ENCODE measurements at regions not wholly inside any gene's neighbourhood (a gene's known extent, or its start where the extent isn't known, plus 50 kb on each side); places are given as distances from the start of the nearest gene placed in this dataset.
A peak's percentile ranks its signal among the peaks of the same experiment; 100 is the strongest.

GRCh38 chrX:147699061-147699460 is 212.7 kb upstream of the FMR1 start:
- no peak for DNase-seq (ENCODE audit: low spot score)

- no peak for DNase-seq (ENCODE audit: low spot score)
Measured at GRCh38 chrX:147710301-147710700, 201.4 kb upstream of the FMR1 start.

- no peak for DNase-seq (ENCODE audit: low spot score)
Measured at GRCh38 chrX:147733369-147733768, 178.3 kb upstream of the FMR1 start.

GRCh38 chrX:147735364-147735763 is 176.4 kb upstream of the FMR1 start:
- no peak for DNase-seq (ENCODE audit: low spot score)

- DNase-seq (ENCODE audit: low spot score): no peak
Measured at GRCh38 chrX:147736045-147736444, 175.7 kb upstream of the FMR1 start.

- peak; percentile 0 for DNase-seq (ENCODE audit: low spot score)
Measured at GRCh38 chrX:147737690-147738089, 174.0 kb upstream of the FMR1 start.

GRCh38 chrX:147738265-147738664 is 173.5 kb upstream of the FMR1 start:
- no peak for DNase-seq (ENCODE audit: low spot score)

- DNase-seq (ENCODE audit: low spot score): no peak
Measured at GRCh38 chrX:147739196-147739595, 172.5 kb upstream of the FMR1 start.

GRCh38 chrX:147741776-147742175 is 169.9 kb upstream of the FMR1 start:
- no peak for DNase-seq (ENCODE audit: low spot score)

- no peak for DNase-seq (ENCODE audit: low spot score)
Measured at GRCh38 chrX:147749308-147749707, 162.4 kb upstream of the FMR1 start.

GRCh38 chrX:147757750-147758149 is 154.0 kb upstream of the FMR1 start:
- no peak for DNase-seq (ENCODE audit: low spot score)

GRCh38 chrX:147763131-147763530 is 148.6 kb upstream of the FMR1 start:
- DNase-seq (ENCODE audit: low spot score): peak; percentile 11

- DNase-seq (ENCODE audit: low spot score): no peak
Measured at GRCh38 chrX:147764868-147765267, 146.9 kb upstream of the FMR1 start.

GRCh38 chrX:147770858-147771257 is 140.9 kb upstream of the FMR1 start:
- no peak for DNase-seq (ENCODE audit: low spot score)

- DNase-seq (ENCODE audit: low spot score): no peak
Measured at GRCh38 chrX:147776988-147777387, 134.7 kb upstream of the FMR1 start.

- no peak for DNase-seq (ENCODE audit: low spot score)
Measured at GRCh38 chrX:147779173-147779572, 132.5 kb upstream of the FMR1 start.

- no peak for DNase-seq (ENCODE audit: low spot score)
Measured at GRCh38 chrX:147781844-147782243, 129.9 kb upstream of the FMR1 start.

- no peak for DNase-seq (ENCODE audit: low spot score)
Measured at GRCh38 chrX:147788641-147789350, 122.9 kb upstream of the FMR1 start.

GRCh38 chrX:147800663-147801062 is 111.1 kb upstream of the FMR1 start:
- no peak for DNase-seq (ENCODE audit: low spot score)

- peak; percentile 0 for DNase-seq (ENCODE audit: low spot score)
Measured at GRCh38 chrX:147803948-147804347, 107.8 kb upstream of the FMR1 start.

GRCh38 chrX:147811803-147812202 is 99.9 kb upstream of the FMR1 start:
- DNase-seq (ENCODE audit: low spot score): no peak

GRCh38 chrX:147827070-147827469 is 84.6 kb upstream of the FMR1 start:
- no peak for DNase-seq (ENCODE audit: low spot score)

- no peak for DNase-seq (ENCODE audit: low spot score)
Measured at GRCh38 chrX:147828719-147829118, 83.0 kb upstream of the FMR1 start.

- DNase-seq (ENCODE audit: low spot score): no peak
Measured at GRCh38 chrX:147832707-147833348, 78.9 kb upstream of the FMR1 start.
